ENCODE measurements at regions not wholly inside any gene's neighbourhood (a gene's known extent, or its start where the extent isn't known, plus 50 kb on each side); places are given as distances from the start of the nearest gene placed in this dataset.

- TF ChIP-seq ZNF274 (IDR thresholded peaks at IDR 0.05; ENCODE audit: low read depth, low read length) = no peak
- no peak for TF ChIP-seq YY1 (IDR thresholded peaks at IDR 0.05; ENCODE audit: insufficient read depth, insufficient read length)
- TF ChIP-seq SUZ12 (IDR thresholded peaks at IDR 0.05; ENCODE audit: extremely low read depth, insufficient read depth, insufficient read length) = no peak
These were observed 664.2 kb upstream of the CPEB2 start for GRCh38 chr4:14337892-14338584.

Measured in NT2/D1 (cell line).